VCaP (cell line): ENCODE measurements at regions not wholly inside any gene's neighbourhood (a gene's known extent, or its start where the extent isn't known, plus 50 kb on each side); places are given as distances from the start of the nearest gene placed in this dataset.

Experiments
- H3K27ac ChIP-seq: fragments of 450-650 bp; 2 replicates; pipeline ENCODE4 v1.5.1; 2017
- CTCF ChIP-seq: fragments of 450-650 bp; conservative IDR thresholded peaks from 2 replicates; pipeline ENCODE4 v1.5.1; 2017; ENCODE audit warnings: mild to moderate bottlenecking, moderate library complexity

- no peak for TF ChIP-seq CTCF
- no peak overlapping the region for H3K27ac ChIP-seq
Observed at GRCh38 chr2:59879700-59880131, 673.7 kb downstream of the BCL11A start.

- TF ChIP-seq CTCF: no peak
- H3K27ac ChIP-seq: no peak overlapping the region
Observed at GRCh38 chr2:59875836-59876235, 677.6 kb downstream of the BCL11A start.

- H3K27ac ChIP-seq: no peak overlapping the region
- TF ChIP-seq CTCF: no peak
Observed at GRCh38 chr2:59874971-59875755, 678.3 kb downstream of the BCL11A start.

GRCh38 chr2:59874361-59874760, 679.1 kb downstream of the BCL11A start:
- TF ChIP-seq CTCF: no peak
- no peak overlapping the region for H3K27ac ChIP-seq

- TF ChIP-seq CTCF: no peak
- no peak overlapping the region for H3K27ac ChIP-seq
Observed at GRCh38 chr2:59871830-59872229, 681.6 kb downstream of the BCL11A start.

- TF ChIP-seq CTCF: no peak
- no peak overlapping the region for H3K27ac ChIP-seq
Observed at GRCh38 chr2:59868981-59869380, 684.5 kb downstream of the BCL11A start.

- no peak overlapping the region for H3K27ac ChIP-seq
- TF ChIP-seq CTCF: no peak
Observed at GRCh38 chr2:59866436-59866835, 687.0 kb downstream of the BCL11A start.
